CD4-positive, CD25-positive, alpha-beta regulatory T cell (primary cell): ENCODE measurements at regions not wholly inside any gene's neighbourhood (a gene's known extent, or its start where the extent isn't known, plus 50 kb on each side); places are given as distances from the start of the nearest gene placed in this dataset.

Source experiments
- ATAC-seq, 2 donors: fragments of 150-1000 bp; cut with Tn5 transposase; one replicate each; pipeline ENCODE4 v1.10.0; 2021; ENCODE audit warnings: low read depth in 2 of 2, moderate number of reproducible peaks in 2 of 2, moderate library complexity in 1 of 2
- DNase-seq, 3 donors: peaks; one replicate each; pipeline versions ENCODE4 v3.0.0 to v3.0.0-alpha.2; 2012 to 2022; ENCODE audit warnings: mixed read lengths in 1 of 3
- H3K27ac ChIP-seq: one replicate; pipeline ENCODE4 v1.7.0; 2013; ENCODE audit warnings: mild to moderate bottlenecking, low read length; ENCODE audit not compliant: insufficient read depth, poor library complexity, severe bottlenecking
- H3K27me3 ChIP-seq: one replicate; pipeline ENCODE4 v1.7.0; 2013; ENCODE audit warnings: low read length; ENCODE audit not compliant: control insufficient read depth, insufficient read depth
- H3K36me3 ChIP-seq: one replicate; pipeline ENCODE4 v1.7.0; 2013; ENCODE audit warnings: mild to moderate bottlenecking, low read length, moderate library complexity; ENCODE audit not compliant: control insufficient read depth, insufficient read depth
- H3K4me1 ChIP-seq: 2 replicates; pipeline ENCODE4 v1.7.0; 2013; ENCODE audit warnings: mild to moderate bottlenecking, low read length; ENCODE audit not compliant: insufficient read depth, control insufficient read depth, poor library complexity, severe bottlenecking
- H3K4me3 ChIP-seq: one replicate; pipeline ENCODE4 v1.7.0; 2013; ENCODE audit warnings: low read depth, mild to moderate bottlenecking, low read length, moderate library complexity
- H3K9me3 ChIP-seq, 2 experiments: 1 replicate in 1 of 2; 2 replicates in 1 of 2; pipeline ENCODE4 v1.7.0; 2013; ENCODE audit warnings: low read length in 2 of 2, mild to moderate bottlenecking in 1 of 2, moderate library complexity in 1 of 2; ENCODE audit not compliant: control insufficient read depth in 2 of 2
- H3K27ac Mint-ChIP-seq, 3 donors: one replicate each; pipeline ENCODE4 v1.8.0; 2020 to 2022; ENCODE audit warnings: mild to moderate bottlenecking in 3 of 3, mixed read lengths in 3 of 3, moderate library complexity in 2 of 3
- H3K27me3 Mint-ChIP-seq: one replicate; pipeline ENCODE4 v1.8.0; 2022; ENCODE audit warnings: mild to moderate bottlenecking, mixed read lengths
- H3K36me3 Mint-ChIP-seq: one replicate; pipeline ENCODE4 v1.8.0; 2020; ENCODE audit warnings: mixed read lengths
- H3K4me1 Mint-ChIP-seq, 4 donors: one replicate each; pipeline ENCODE4 v1.8.0; 2020 to 2022; ENCODE audit warnings: mixed read lengths in 4 of 4, mild to moderate bottlenecking in 1 of 4
- H3K4me3 Mint-ChIP-seq, 4 donors: one replicate each; pipeline ENCODE4 v1.8.0; 2020 to 2022; ENCODE audit warnings: mild to moderate bottlenecking in 4 of 4, mixed read lengths in 4 of 4, moderate library complexity in 3 of 4
- H3K9me3 Mint-ChIP-seq, 7 donors: one replicate each; pipeline ENCODE4 v1.8.0; 2020 to 2022; ENCODE audit warnings: mixed read lengths in 7 of 7, mild to moderate bottlenecking in 3 of 7, moderate library complexity in 2 of 7

- H3K27me3 ChIP-seq = no peaks in the 10 kb centered on the region
- no peak for ATAC-seq
These were observed 463.2 kb downstream of the KLHL13 start for GRCh38 chrX:117653396-117653795.

GRCh38 chrX:117645639-117646038 lies 471.0 kb downstream of the KLHL13 start:
- Histone ChIP-seq H3K4me3 (no peak overlapping the region), H3K27me3 (no peaks in the 10 kb centered on the region), H3K27ac (no peak overlapping the region), H3K9me3 (no peaks in the 10 kb centered on the region), H3K36me3 (no peaks in the 10 kb centered on the region), H3K4me1 (no peaks in the 10 kb centered on the region)
- Mint-ChIP-seq H3K36me3 (no peaks in the 10 kb centered on the region), H3K9me3 (peaks cover 0 to 4% (median 0%) of the 10 kb centered on the region in 7 donors), H3K4me1 (no peaks in the 10 kb centered on the region), H3K4me3 (no peak overlapping the region), H3K27me3 (no peaks in the 10 kb centered on the region), H3K27ac (no peak overlapping the region)
- ATAC-seq (no peak), DNase-seq (no peak)

More at GRCh38 chrX:117653396-117653795, 463.2 kb downstream of the KLHL13 start:
- Mint-ChIP-seq H3K36me3 (no peaks in the 10 kb centered on the region), H3K27ac (no peak overlapping the region), H3K4me1 (no peaks in the 10 kb centered on the region), H3K4me3 (no peak overlapping the region), H3K27me3 (no peaks in the 10 kb centered on the region), H3K9me3 (peaks cover 0 to 6% (median 0%) of the 10 kb centered on the region in 7 donors)
- Histone ChIP-seq H3K27ac (no peak overlapping the region), H3K4me3 (no peak overlapping the region), H3K9me3 (no peaks in the 10 kb centered on the region), H3K4me1 (no peaks in the 10 kb centered on the region), H3K36me3 (no peaks in the 10 kb centered on the region)
- no peak for DNase-seq

GRCh38 chrX:117641913-117642656 lies 474.5 kb downstream of the KLHL13 start:
- Mint-ChIP-seq H3K27ac (no peak overlapping the region), H3K4me3 (no peak overlapping the region), H3K36me3 (no peaks in the 10 kb centered on the region), H3K4me1 (no peaks in the 10 kb centered on the region), H3K9me3 (peaks cover 0 to 4% (median 0%) of the 10 kb centered on the region in 7 donors), H3K27me3 (no peaks in the 10 kb centered on the region)
- Histone ChIP-seq H3K27me3 (no peaks in the 10 kb centered on the region), H3K4me3 (no peak overlapping the region), H3K9me3 (no peaks in the 10 kb centered on the region), H3K27ac (no peak overlapping the region), H3K4me1 (no peaks in the 10 kb centered on the region), H3K36me3 (no peaks in the 10 kb centered on the region)
- ATAC-seq = no peak
- no peak for DNase-seq

GRCh38 chrX:117636826-117637225 lies 479.8 kb downstream of the KLHL13 start:
- H3K4me1 ChIP-seq = no peaks in the 10 kb centered on the region
- Mint-ChIP-seq H3K4me3 (no peak overlapping the region), H3K4me1 (no peaks in the 10 kb centered on the region), H3K9me3 (peaks cover 0 to 2% (median 0%) of the 10 kb centered on the region in 7 donors), H3K27me3 (no peaks in the 10 kb centered on the region), H3K27ac (no peak overlapping the region), H3K36me3 (no peaks in the 10 kb centered on the region)
- no peak overlapping the region for H3K27ac ChIP-seq
- no peaks in the 10 kb centered on the region for H3K36me3 ChIP-seq
- no peaks in the 10 kb centered on the region for H3K9me3 ChIP-seq
- DNase-seq (no peak), ATAC-seq (no peak)
- H3K4me3 ChIP-seq = no peak overlapping the region
- H3K27me3 ChIP-seq = no peaks in the 10 kb centered on the region

- Mint-ChIP-seq H3K4me1 (no peaks in the 10 kb centered on the region), H3K27me3 (no peaks in the 10 kb centered on the region), H3K27ac (no peak overlapping the region), H3K36me3 (no peaks in the 10 kb centered on the region), H3K4me3 (no peak overlapping the region), H3K9me3 (peaks cover 0 to 2% (median 0%) of the 10 kb centered on the region in 7 donors)
- Histone ChIP-seq H3K27ac (no peak overlapping the region), H3K36me3 (no peaks in the 10 kb centered on the region), H3K4me3 (no peak overlapping the region), H3K4me1 (no peaks in the 10 kb centered on the region), H3K27me3 (no peaks in the 10 kb centered on the region), H3K9me3 (no peaks in the 10 kb centered on the region)
- DNase-seq (no peak), ATAC-seq (no peak)
These were observed 483.3 kb downstream of the KLHL13 start for GRCh38 chrX:117633277-117633676.

- H3K27me3 Mint-ChIP-seq = no peaks in the 10 kb centered on the region
- H3K9me3 Mint-ChIP-seq = peaks cover 0 to 8% (median 0%) of the 10 kb centered on the region in 7 donors
- H3K4me1 Mint-ChIP-seq = no peaks in the 10 kb centered on the region
- H3K27ac Mint-ChIP-seq = no peak overlapping the region
- Histone ChIP-seq H3K27ac (no peak overlapping the region), H3K9me3 (no peaks in the 10 kb centered on the region), H3K36me3 (no peaks in the 10 kb centered on the region), H3K27me3 (no peaks in the 10 kb centered on the region), H3K4me3 (no peak overlapping the region), H3K4me1 (no peaks in the 10 kb centered on the region)
- no peak for DNase-seq
- no peak for ATAC-seq
- H3K4me3 Mint-ChIP-seq = no peak overlapping the region
- no peaks in the 10 kb centered on the region for H3K36me3 Mint-ChIP-seq
These were observed 488.2 kb downstream of the KLHL13 start for GRCh38 chrX:117628381-117628780.

- Histone ChIP-seq H3K4me3 (no peak overlapping the region), H3K4me1 (no peaks in the 10 kb centered on the region), H3K9me3 (no peaks in the 10 kb centered on the region), H3K27ac (no peak overlapping the region), H3K27me3 (no peaks in the 10 kb centered on the region), H3K36me3 (no peaks in the 10 kb centered on the region)
- Mint-ChIP-seq H3K27ac (no peak overlapping the region), H3K9me3 (peaks cover 0 to 9% (median 2%) of the 10 kb centered on the region in 7 donors), H3K27me3 (no peaks in the 10 kb centered on the region), H3K4me3 (no peak overlapping the region), H3K4me1 (no peaks in the 10 kb centered on the region), H3K36me3 (no peaks in the 10 kb centered on the region)
- DNase-seq = no peak
- no peak for ATAC-seq
These were observed 505.8 kb downstream of the KLHL13 start for GRCh38 chrX:117610806-117611205.

GRCh38 chrX:117610049-117610448 lies 506.6 kb downstream of the KLHL13 start:
- H3K4me1 Mint-ChIP-seq = no peaks in the 10 kb centered on the region
- no peak overlapping the region for H3K4me3 Mint-ChIP-seq
- Histone ChIP-seq H3K27me3 (no peaks in the 10 kb centered on the region), H3K4me1 (no peaks in the 10 kb centered on the region), H3K4me3 (no peak overlapping the region), H3K9me3 (no peaks in the 10 kb centered on the region), H3K27ac (no peak overlapping the region), H3K36me3 (no peaks in the 10 kb centered on the region)
- H3K9me3 Mint-ChIP-seq = peaks cover 0 to 8% (median 2%) of the 10 kb centered on the region in 7 donors
- ATAC-seq = no peak
- H3K27me3 Mint-ChIP-seq = no peaks in the 10 kb centered on the region
- H3K27ac Mint-ChIP-seq = no peak overlapping the region
- no peak for DNase-seq
- no peaks in the 10 kb centered on the region for H3K36me3 Mint-ChIP-seq
